NCI-H524 treated with DMSO at 0.1 percent for 48 hours (cell line): ENCODE measurements at regions not wholly inside any gene's neighbourhood (a gene's known extent, or its start where the extent isn't known, plus 50 kb on each side); places are given as distances from the start of the nearest gene placed in this dataset.

Experiments
- DNase-seq: peaks from one replicate; lab custom pipeline; 2025; lab: John Stamatoyannopoulos, UW

DNA sequence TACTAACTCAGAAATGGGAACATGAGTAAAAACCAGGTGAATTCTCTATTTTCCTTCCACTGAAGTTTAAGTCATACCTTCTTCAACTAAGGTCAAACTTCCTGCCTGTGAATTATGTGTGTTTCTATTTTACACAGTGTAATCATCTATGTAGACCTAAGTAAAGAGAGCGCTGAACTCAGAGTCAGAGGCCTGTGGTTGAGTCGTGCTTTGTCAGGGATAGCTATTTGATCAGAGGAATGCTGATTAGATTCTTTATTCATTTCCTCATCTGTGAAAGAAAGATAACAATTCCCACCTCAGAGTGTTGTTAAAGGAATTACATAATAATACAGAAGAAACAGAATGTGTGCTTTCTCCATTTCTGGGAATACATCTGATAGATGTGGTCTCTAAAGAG lies 654.1 kb downstream of the STIM2 start:
- no peak for DNase-seq

DNA sequence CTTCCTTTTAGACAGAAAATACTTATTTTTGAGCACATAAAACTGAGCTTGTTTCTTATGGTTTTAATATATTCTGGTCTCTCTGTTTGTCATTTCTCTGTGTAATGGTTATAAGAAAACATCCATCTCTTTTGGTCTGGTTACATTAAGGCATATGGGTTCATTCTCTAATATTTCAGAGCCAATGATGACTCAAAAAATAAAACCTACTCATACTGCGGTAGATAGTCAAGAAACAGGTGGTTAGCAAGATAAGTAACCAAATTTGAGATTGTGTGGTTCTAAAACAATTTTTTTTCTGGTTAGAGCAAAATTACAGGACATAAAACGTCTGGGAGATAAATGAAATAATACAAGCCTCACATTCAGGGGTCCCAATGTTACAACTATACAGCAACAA lies 654.5 kb downstream of the STIM2 start:
- no peak for DNase-seq

DNA sequence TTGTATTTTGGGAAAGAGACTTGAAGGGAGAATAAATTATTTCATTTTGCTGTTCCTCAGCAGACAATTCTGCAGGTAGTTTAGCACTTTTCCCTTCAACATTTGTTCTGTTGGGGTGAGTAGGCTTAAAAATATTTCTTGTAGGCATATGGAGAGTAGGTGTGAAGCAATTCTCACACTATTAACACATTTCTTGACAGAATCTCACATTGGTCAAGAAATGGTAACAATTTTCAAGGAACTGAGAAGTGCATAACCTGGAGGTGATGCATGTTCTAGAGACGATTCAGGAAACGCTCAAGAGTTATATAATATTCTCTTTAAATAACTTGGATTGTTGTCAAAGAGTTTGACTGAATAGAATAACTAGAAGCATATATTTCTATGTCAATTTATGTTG lies 658.2 kb downstream of the STIM2 start:
- DNase-seq, result no peak

DNA sequence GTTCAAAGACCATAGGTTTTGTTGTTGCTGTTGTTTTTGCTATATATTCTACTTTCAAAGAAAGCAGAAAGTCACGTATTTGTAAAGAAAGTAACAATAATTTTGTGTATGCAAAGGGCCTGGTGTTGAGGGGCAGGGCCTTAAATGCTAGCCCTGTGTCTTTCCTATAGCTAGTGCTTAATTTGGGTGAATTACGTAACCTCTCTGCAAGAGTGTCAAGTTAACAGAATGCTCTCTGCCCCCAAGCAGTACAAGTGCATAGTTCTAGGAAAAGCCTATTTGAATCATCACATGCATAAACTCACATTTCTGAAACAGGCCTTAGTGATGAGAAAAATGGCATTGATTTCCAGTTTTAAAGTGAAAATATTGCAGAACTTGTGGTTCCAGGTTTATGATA lies 663.6 kb downstream of the STIM2 start:
- DNase-seq, result no peak

DNA sequence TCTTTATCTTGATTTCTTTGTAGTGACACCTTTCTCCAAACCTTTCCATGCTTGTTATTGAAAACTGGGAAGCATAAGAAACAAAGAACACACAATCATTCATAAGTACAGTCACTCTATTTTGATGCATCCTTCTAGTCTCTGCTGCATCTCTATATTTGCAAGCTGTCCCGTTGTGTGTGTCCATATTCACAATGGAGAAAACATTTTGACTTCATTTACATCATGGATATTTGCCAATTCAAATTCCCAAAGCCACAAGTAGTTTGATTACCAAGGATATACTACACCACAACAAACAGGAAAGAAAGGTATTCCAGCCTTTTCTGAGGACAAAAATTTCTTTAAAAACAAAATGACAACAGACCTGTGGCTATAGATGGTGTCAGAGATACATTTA lies 673.8 kb downstream of the STIM2 start:
- DNase-seq, result no peak

GRCh38 chr4:27568236-27568951 lies 707.8 kb downstream of the STIM2 start:
- no peak for DNase-seq

DNA sequence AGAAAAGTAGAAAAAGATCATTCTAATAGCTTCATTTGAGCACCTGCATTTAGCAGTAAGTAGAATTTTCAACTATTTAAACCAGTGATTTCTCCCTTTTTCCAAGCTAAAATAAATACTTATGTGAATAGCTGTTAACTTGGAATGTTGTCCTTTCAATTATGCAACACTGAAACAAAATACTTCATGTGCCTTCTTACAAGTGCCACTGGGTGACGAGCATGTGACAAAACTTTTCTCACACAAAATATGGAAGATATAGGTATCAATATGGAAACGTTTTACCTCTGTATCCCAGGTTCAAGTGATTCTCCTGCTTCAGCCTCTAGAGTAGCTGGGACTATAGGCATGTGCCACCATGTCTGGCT lies 708.3 kb downstream of the STIM2 start:
- DNase-seq, result no peak

DNA sequence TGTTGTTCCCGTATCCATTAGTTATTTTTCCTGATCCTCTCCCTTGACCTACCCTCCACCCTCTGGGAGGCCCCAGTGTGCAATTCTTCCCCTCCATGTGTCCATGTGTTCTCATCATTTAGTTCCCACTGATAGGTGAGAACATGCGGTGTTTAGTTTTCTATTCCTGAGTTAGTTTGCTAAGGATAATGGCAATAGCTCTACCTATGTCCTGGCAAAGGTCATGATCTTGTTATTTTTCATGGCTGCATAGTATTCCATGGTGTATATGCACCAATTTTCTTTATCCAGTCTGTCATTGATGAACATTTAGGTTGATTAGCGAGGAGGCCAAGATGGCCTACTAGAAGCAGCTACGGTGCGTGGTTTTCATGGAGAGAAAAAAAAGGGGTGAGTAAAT lies 714.1 kb downstream of the STIM2 start:
- no peak for DNase-seq

- no peak for DNase-seq
These were observed 717.3 kb downstream of the STIM2 start for GRCh38 chr4:27577951-27578350.

GRCh38 chr4:27592738-27593137 lies 732.1 kb downstream of the STIM2 start:
- DNase-seq, result no peak

DNA sequence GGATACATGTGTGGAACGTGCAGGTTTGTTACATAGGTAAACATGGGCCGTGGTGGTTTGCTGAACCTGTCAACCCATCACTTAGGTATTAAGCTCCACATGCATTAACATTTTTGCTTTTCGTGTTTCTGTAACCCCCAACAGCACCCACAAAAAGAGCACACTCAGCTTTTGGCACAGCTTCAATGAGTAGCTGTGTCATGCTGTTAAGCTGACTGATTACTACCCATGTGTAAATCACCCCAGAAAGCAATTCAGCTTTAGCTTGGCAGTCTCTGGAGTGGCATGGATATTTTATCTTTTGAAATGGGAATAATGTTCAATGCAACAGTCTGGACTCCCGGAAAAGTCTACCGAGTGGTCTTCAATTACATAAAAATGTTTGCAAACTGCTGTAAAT lies 734.3 kb downstream of the STIM2 start:
- DNase-seq, result no peak

DNA sequence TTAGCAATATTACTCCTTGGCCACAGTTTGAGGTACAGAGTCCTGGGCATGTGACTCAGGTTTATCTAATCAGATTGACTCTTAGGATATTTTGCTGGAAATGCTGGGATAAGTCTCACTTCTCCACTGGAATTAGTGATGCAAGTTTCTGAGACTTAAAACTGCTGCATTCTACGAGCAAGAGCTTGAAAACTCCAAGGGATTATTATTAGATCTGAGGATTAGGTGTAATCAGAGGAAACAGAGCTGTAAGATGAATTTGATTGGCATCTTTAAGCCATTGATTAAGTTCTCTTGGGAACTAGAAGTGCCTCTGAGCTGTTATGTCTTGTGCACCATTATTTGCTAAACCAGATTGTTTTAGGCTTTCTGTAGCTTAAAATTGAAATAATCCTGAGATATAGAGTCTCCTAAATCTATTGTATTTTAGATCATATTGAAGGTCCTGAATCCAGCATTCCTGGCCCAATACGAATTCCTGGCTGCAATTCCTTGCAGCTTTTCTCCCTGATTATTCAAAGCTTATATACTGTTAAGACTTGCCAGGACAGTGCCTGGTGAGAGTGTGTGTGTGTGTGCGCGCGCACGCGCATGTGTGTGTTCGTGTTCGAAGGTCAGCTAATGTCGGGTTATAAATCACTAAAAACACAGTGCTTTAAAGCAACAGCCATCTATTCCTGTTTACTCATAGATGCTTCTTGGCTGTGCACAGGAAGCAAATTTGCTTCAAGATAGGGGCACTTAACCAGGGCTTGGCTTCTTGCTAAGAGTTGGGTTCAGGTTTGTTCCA lies 735.1 kb downstream of the STIM2 start:
- no peak for DNase-seq

DNA sequence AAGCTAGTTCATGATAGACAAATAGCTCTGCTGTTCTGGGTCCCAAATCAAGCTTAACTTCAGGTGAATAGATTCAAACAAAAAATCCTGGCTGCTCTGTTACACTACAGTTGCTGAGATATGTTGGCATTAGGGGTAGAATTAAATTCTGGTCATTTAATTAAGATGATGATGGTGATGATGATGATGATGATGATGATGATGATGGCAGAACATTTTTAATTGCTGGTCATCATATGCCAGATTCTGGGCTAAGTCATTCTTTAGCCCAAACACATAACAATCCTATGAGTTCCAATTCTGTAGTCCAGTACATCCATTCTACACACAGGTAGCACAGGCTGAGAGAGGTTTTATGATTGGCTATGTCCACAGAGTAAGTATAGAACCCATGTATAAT lies 741.5 kb downstream of the STIM2 start:
- no peak for DNase-seq

- no peak for DNase-seq
These were observed 744.1 kb downstream of the STIM2 start for GRCh38 chr4:27604692-27605091.

GRCh38 chr4:27616166-27616565 lies 755.5 kb downstream of the STIM2 start:
- DNase-seq, result no peak

DNA sequence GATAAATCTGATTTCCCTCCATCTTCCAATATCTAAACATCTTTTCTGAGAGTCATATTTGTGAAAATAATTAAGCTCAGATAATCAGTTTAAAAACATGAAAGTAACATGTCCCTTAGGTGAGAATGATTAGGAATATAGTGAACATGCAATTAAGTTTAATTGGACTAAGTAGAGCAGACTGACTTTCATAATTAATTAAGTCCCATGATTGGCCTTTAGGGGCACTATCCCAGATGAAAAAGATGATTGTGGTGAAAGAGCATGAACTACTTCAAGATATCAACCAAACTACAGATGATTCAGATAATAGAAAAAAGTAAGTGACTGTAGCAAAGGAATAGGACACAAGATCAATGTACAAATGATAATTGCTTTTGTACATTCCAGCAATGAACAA lies 758.8 kb downstream of the STIM2 start:
- DNase-seq, result no peak

- no peak for DNase-seq
These were observed 760.2 kb downstream of the STIM2 start for GRCh38 chr4:27620886-27621285.

DNA sequence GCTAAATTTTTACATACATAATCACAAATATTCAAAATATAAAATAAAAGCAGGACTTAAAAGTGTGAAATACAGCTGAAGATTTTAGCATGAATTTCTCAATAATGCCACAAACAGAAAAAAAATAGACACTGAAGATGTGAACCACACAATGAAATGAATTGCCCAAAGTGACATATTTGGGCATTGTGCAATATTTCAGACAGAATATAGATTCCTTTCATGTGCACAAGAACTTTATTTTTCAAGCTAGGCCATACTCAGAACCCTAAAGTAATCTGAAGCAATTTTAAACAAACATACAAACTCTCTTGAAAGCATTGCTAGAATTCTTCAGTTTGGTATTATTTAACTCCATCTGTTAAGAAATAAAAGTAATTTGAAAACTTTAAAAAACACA lies 764.1 kb downstream of the STIM2 start:
- no peak for DNase-seq

DNA sequence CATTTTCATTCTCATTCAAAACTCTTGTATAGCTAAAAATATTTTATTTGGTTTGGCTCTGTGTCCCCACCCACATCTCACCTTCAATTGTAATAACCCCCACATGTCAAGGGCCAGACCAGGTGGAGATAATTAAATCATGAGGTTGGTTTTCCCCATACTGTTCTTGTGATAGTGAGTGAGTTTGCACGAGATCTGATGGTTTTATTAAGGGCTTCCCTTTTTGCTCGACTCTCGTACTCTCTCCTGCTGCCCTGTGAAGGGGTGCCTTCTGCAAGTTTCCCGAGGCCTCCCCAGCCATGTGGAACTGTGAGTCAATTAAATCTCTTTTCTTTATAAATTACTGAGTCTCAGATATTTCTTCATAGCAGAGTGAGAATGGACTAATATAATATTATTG lies 768.0 kb downstream of the STIM2 start:
- DNase-seq, result no peak

DNA sequence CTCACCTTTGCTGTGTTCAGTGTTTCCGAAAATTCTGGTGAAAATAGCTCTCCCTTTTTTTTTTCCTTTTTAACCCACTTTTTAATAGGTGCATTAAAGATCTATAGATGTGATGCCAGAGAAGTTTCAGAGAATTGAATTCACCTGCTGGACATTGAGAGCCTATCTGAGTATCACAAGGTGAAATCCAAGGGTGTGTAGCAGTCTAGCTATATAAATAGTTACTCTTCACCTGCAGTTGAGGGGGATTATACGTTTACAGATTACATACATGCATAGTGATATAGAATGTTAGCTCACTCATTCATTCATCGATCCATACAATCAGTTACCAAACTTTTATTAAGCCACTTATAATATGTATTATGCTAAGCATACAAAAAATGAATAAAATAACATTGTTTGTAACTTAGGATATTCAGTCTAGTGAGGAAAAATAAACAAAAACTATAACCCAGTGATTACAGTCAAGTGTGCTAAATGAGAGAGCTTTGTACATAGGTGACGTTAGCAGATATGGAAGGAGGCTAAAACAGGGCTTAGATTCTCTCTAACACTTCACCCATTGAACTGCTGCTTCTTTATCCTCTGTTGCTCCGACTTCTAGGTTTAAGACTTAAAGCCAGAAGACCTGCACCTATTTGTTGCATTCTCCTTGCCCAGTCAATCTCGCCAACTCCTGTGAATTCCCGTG lies 769.0 kb downstream of the STIM2 start:
- no peak for DNase-seq

GRCh38 chr4:27635936-27636913 lies 775.6 kb downstream of the STIM2 start:
- no peak for DNase-seq
